Gastroesophageal sphincter (tissue), 3 donors: ENCODE measurements at regions not wholly inside any gene's neighbourhood (a gene's known extent, or its start where the extent isn't known, plus 50 kb on each side); places are given as distances from the start of the nearest gene placed in this dataset.

Source experiments
- CTCF ChIP-seq, 4 experiments: fragments of 200-600 bp in 2 of 4; fragments of 450-650 bp in 2 of 4; sonication (generic) in 1 of 4; IDR thresholded peaks; one replicate each; pipeline ENCODE4 v1.5.1; 2017 to 2019; ENCODE audit warnings: antibody characterized with exemption in 4 of 4, mild to moderate bottlenecking in 2 of 4, moderate library complexity in 2 of 4
- POLR2A ChIP-seq, 2 donors: fragments of 450-650 bp; IDR thresholded peaks; one replicate each; pipeline ENCODE4 v1.6.1; 2017; ENCODE audit warnings: antibody characterized with exemption in 2 of 2, mild to moderate bottlenecking in 2 of 2, moderate library complexity in 1 of 2
- POLR2AphosphoS5 ChIP-seq: sonication (generic); formaldehyde crosslinking; IDR thresholded peaks from one replicate; pipeline ENCODE4 v1.6.1; 2017; ENCODE audit warnings: antibody characterized with exemption

GRCh38 chr6:9699888-9700287 is 715.0 kb downstream of the TFAP2A start:
- TF ChIP-seq CTCF (IDR thresholded peaks at IDR 0.05) (no peak), POLR2A (IDR thresholded peaks at IDR 0.05) (no peak), POLR2AphosphoS5 (no peak)
